Activated CD4-positive, alpha-beta T cell treated with anti-CD3 and anti-CD28 coated beads, Interleukin-2, Interleukin-6, amounts not matched to agents 100 ng/mL and 50 ng/mL, durations not matched to agents 16 hours and 8 hours (primary cell): ENCODE measurements at regions not wholly inside any gene's neighbourhood (a gene's known extent, or its start where the extent isn't known, plus 50 kb on each side); places are given as distances from the start of the nearest gene placed in this dataset.

ENCODE experiments used
- DNase-seq: peaks from one replicate; pipeline ENCODE4 v3.0.0-alpha.2; 2020

DNA sequence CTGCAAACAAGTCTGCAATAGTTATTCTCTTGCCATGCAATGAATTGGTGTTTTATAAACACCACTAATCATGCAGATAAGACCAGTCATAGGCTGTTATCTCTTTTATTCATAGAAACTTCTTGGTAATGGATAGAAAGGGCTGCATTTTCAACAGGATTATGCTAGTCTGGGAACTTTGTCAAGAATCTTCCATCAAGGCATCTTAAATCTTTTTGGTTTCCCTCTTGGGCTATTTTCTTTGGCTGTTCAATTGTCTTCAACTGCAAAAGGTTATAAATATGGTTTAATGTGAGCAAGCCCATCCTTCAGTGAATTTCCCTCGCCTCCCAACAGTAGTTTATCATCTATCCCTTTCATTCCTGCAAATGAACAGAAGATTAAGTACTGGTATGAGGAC lies 59.0 kb upstream of the MINAR1 start:
- DNase-seq: no peak

DNA sequence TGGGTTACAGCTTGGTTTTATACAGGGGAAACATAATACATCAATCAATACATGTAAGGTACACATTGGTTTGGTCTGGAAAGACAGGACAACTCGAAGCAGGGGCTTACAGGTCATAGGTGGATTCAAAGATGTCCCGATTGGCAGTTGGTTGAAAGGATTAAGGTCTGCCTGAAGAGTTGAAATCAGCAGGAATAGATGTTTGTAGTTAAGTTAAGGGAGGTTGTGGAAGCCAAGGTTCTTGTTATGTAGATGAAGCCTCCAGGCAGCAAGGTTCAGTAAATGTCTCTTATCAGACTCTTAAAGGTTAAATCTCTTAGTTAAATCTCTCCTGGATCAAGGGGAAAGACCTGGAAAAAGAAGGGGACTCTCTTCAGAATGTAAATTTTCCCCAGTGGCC lies 58.4 kb upstream of the MINAR1 start:
- DNase-seq: no peak

DNA sequence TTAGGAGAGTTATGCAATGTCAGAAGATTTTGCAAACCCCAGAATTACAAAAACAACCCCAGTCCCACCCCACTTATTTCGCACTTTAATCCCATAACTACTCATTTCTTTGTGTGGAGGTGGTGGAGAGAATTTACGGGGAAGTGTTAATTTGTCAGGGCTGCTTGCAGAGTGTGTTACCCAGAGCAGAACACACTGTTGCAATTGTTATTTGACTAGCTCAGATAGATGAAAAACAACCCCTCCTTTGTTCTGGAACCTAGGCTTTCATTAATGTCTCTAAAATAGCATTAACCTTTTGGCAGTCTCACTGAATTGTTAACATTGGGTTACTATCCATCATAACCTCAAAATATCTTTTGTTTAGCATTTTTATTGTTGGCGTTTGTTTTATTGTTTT lies 55.8 kb upstream of the MINAR1 start:
- DNase-seq: no peak

- DNase-seq: no peak
Observed at GRCh38 chr15:79378394-79379109, 53.6 kb upstream of the MINAR1 start.

DNA sequence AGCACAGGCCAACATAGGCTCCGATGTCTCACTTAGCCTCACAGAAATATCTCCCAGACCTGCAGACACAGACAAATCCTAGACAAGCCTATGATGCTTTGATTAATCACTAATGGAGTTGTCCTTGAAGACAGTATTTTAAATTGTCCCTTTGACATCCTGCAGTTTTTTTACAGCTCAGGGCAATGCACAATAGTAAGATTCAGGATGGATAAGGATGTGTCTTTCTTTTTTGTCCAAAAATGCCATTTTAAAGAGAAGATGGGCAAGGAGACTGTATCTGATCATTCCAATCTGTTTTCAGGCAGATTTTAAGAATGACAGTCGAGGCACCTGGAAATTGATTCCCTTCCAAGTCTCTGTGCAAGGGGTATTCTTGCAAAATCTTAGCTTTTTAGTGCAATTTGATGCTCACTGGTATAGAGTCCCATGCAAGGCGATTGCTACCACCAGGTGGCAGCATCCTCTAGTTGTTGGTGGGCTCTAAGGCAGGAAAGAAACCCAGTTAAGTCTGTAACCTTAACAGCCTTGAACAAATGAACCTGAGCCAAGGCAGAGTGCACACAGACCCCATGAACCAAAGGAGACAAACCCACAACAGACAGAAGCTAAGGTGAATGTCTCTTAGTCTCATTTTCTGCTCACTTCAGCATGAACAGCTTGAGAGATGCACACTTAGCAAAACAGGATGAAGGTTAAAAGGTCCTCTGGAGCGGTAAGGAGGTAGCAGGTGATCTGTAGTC lies 51.2 kb upstream of the MINAR1 start:
- DNase-seq: peak; percentile 75

- DNase-seq: no peak
Observed at GRCh38 chr15:79381593-79381992, 50.5 kb upstream of the MINAR1 start.
